IMR-90 (cell line): ENCODE measurements at regions not wholly inside any gene's neighbourhood (a gene's known extent, or its start where the extent isn't known, plus 50 kb on each side); places are given as distances from the start of the nearest gene placed in this dataset.

Experiments used
- ATAC-seq: fragments of 200-7000 bp; cut with Tn5 transposase; 2 replicates; pipeline ENCODE4 v1.9.1; 2020; ENCODE audit warnings: low read depth, mild to moderate bottlenecking, moderate library complexity
- BruUV-seq: library from RNA; stranded (reverse); fragments of 400-500 nt; replicated peaks from 2 replicates; lab custom pipeline; 2021; lab: Mats Ljungman, UMichigan
- CTCF ChIA-PET: fragments of 300-600 bp; formaldehyde crosslinking; extraction: SDS; loops from one replicate; lab custom pipeline; 2021; ENCODE audit warnings: antibody characterized with exemption; lab: Yijun Ruan, JAX
- POLR2A ChIA-PET: fragments of 300-600 bp; sonication (Branson Sonifier 250); formaldehyde crosslinking; loops from one replicate; lab custom pipeline; 2022; ENCODE audit warnings: antibody characterized with exemption; ENCODE audit not compliant: unreplicated experiment; lab: Charles Lee
- DNase-seq: peaks from one replicate; pipeline ENCODE4 v3.0.0; 2013
- H2AFZ ChIP-seq: replicated peaks from 2 replicates; pipeline ENCODE3; 2013; ENCODE audit warnings: low read length, mild to moderate bottlenecking; ENCODE audit not compliant: poor library complexity
- H2AK5ac ChIP-seq: 2 replicates; pipeline ENCODE4 v1.6.1; 2013; ENCODE audit warnings: low read depth, low read length, inconsistent platforms
- H2AK9ac ChIP-seq: replicated peaks from 2 replicates; pipeline ENCODE3; 2013; ENCODE audit warnings: mild to moderate bottlenecking, low read depth, low read length, moderate library complexity; ENCODE audit not compliant: poor library complexity
- H2BK120ac ChIP-seq: 2 replicates; pipeline ENCODE4 v1.6.1; 2013; ENCODE audit warnings: low read depth, low read length, inconsistent platforms
- H2BK15ac ChIP-seq: 3 replicates; pipeline ENCODE4 v1.6.1; 2013; ENCODE audit warnings: low read depth, low read length, inconsistent platforms
- H2BK20ac ChIP-seq: 2 replicates; pipeline ENCODE4 v1.6.1; 2013; ENCODE audit warnings: low read depth, mild to moderate bottlenecking, inconsistent platforms, low read length, moderate library complexity
- H2BK5ac ChIP-seq: 2 replicates; pipeline ENCODE4 v1.6.1; 2013; ENCODE audit warnings: mild to moderate bottlenecking, low read depth, low read length, inconsistent platforms; ENCODE audit not compliant: poor library complexity, severe bottlenecking
- H3K14ac ChIP-seq: replicated peaks from 2 replicates; pipeline ENCODE4 v1.6.1; 2013; ENCODE audit warnings: low read depth, low read length, inconsistent platforms
- H3K18ac ChIP-seq: 2 replicates; pipeline ENCODE4 v1.6.1; 2013; ENCODE audit warnings: low read depth, low read length, control low read depth
- H3K23ac ChIP-seq: 2 replicates; pipeline ENCODE4 v1.6.1; 2013; ENCODE audit warnings: low read depth, low read length, inconsistent platforms
- H3K27ac ChIP-seq: 2 replicates; pipeline ENCODE4 v1.5.1; 2013; ENCODE audit warnings: mild to moderate bottlenecking, control low read depth, low read length; ENCODE audit not compliant: insufficient read depth
- H3K27me3 ChIP-seq: 2 replicates; pipeline ENCODE4 v1.6.1; 2013; ENCODE audit warnings: low read length; ENCODE audit not compliant: control insufficient read depth, insufficient read depth
- H3K36me3 ChIP-seq: 2 replicates; pipeline ENCODE4 v1.6.1; 2013; ENCODE audit warnings: low read length, mixed read lengths; ENCODE audit not compliant: control insufficient read depth, insufficient read depth
- H3K4ac ChIP-seq: 2 replicates; pipeline ENCODE4 v1.6.1; 2013; ENCODE audit warnings: low read depth, low read length, inconsistent platforms
- H3K4me1 ChIP-seq: 2 replicates; pipeline ENCODE4 v1.6.1; 2013; ENCODE audit warnings: low read length, mixed read lengths; ENCODE audit not compliant: control insufficient read depth, insufficient read depth
- H3K4me2 ChIP-seq: 2 replicates; pipeline ENCODE4 v1.6.1; 2013; ENCODE audit warnings: low read depth, mild to moderate bottlenecking, control low read depth, low read length, moderate library complexity
- H3K4me3 ChIP-seq: 2 replicates; pipeline ENCODE4 v1.5.1; 2013; ENCODE audit warnings: low read depth, mild to moderate bottlenecking, control low read depth, low read length, moderate library complexity; ENCODE audit not compliant: insufficient read depth
- H3K56ac ChIP-seq: 2 replicates; pipeline ENCODE4 v1.6.1; 2013; ENCODE audit warnings: low read length, inconsistent platforms; ENCODE audit not compliant: insufficient read depth; ENCODE audit errors: extremely low read depth
- H3K79me1 ChIP-seq, 2 experiments: 2 replicates each; pipeline ENCODE4 v1.6.1; 2013; ENCODE audit warnings: low read length in 2 of 2, inconsistent platforms in 1 of 2, low read depth in 1 of 2
- H3K9ac ChIP-seq: 2 replicates; pipeline ENCODE4 v1.6.1; 2013; ENCODE audit warnings: low read depth, low read length, control low read depth
- H3K9me1 ChIP-seq: 2 replicates; pipeline ENCODE4 v1.6.1; 2013; ENCODE audit warnings: low read length, inconsistent platforms; ENCODE audit not compliant: insufficient read depth
- H3K9me3 ChIP-seq: 2 replicates; pipeline ENCODE4 v1.6.1; 2013; ENCODE audit warnings: low read length; ENCODE audit not compliant: control insufficient read depth, insufficient read depth
- H4K20me1 ChIP-seq: 2 replicates; pipeline ENCODE4 v1.6.1; 2013; ENCODE audit warnings: low read length, inconsistent platforms; ENCODE audit not compliant: insufficient read depth
- H4K5ac ChIP-seq: 2 replicates; pipeline ENCODE4 v1.6.1; 2013; ENCODE audit warnings: mild to moderate bottlenecking, low read depth, low read length, control low read depth
- H4K8ac ChIP-seq, 2 experiments: 2 replicates each; pipeline ENCODE4 v1.6.1; 2013; ENCODE audit warnings: low read depth in 2 of 2, low read length in 2 of 2, control low read depth in 1 of 2, inconsistent platforms in 1 of 2
- H4K91ac ChIP-seq: 2 replicates; pipeline ENCODE4 v1.6.1; 2013; ENCODE audit warnings: low read depth, low read length, inconsistent platforms; ENCODE audit not compliant: insufficient read depth
- BHLHE40 ChIP-seq: fragments of 150-350 bp; IDR thresholded peaks from 2 replicates; pipeline ENCODE4 v1.6.1; 2016; ENCODE audit warnings: mild to moderate bottlenecking, low read depth, low read length
- CEBPB ChIP-seq: IDR thresholded peaks from 2 replicates; pipeline ENCODE4 v1.6.1; 2012; ENCODE audit warnings: low read depth, low read length, improper control_type of control experiment
- CHD1 ChIP-seq: IDR thresholded peaks from 2 replicates; pipeline ENCODE4 v1.6.1; 2012; ENCODE audit warnings: low read depth, low read length, improper control_type of control experiment
- CTCF ChIP-seq: conservative IDR thresholded peaks from 2 replicates; pipeline ENCODE4 v1.5.1; 2012; ENCODE audit warnings: mild to moderate bottlenecking, low read depth, low read length, improper control_type of control experiment
- ELK1 ChIP-seq: fragments of 150-350 bp; IDR thresholded peaks from 2 replicates; pipeline ENCODE4 v1.6.1; 2016; ENCODE audit warnings: low read depth, mild to moderate bottlenecking, low read length, moderate library complexity, borderline replicate concordance
- FOS ChIP-seq: fragments of 150-350 bp; IDR thresholded peaks from 2 replicates; pipeline ENCODE4 v1.6.1; 2016; ENCODE audit warnings: low read depth, low read length
- MAFK ChIP-seq: IDR thresholded peaks from 2 replicates; pipeline ENCODE4 v1.6.1; 2012; ENCODE audit warnings: low read depth, low read length, improper control_type of control experiment
- MAZ ChIP-seq: IDR thresholded peaks from 2 replicates; pipeline ENCODE4 v1.6.1; 2012; ENCODE audit warnings: low read depth, mild to moderate bottlenecking, low read length, improper control_type of control experiment, moderate library complexity, borderline replicate concordance
- MXI1 ChIP-seq: IDR thresholded peaks from 2 replicates; pipeline ENCODE4 v1.6.1; 2012; ENCODE audit warnings: low read depth, mild to moderate bottlenecking, low read length, moderate library complexity, borderline replicate concordance
- NFE2L2 ChIP-seq: fragments of 150-350 bp; IDR thresholded peaks from 2 replicates; pipeline ENCODE4 v1.6.1; 2016; ENCODE audit warnings: low read depth, mild to moderate bottlenecking, low read length
- POLR2A ChIP-seq: IDR thresholded peaks from 2 replicates; pipeline ENCODE4 v1.6.1; 2012; ENCODE audit warnings: mild to moderate bottlenecking, low read depth, low read length
- RAD21 ChIP-seq: IDR thresholded peaks from 2 replicates; pipeline ENCODE4 v1.6.1; 2012; ENCODE audit warnings: low read length, improper control_type of control experiment
- RCOR1 ChIP-seq: IDR thresholded peaks from 2 replicates; pipeline ENCODE4 v1.6.1; 2012; ENCODE audit warnings: mild to moderate bottlenecking, low read length, improper control_type of control experiment; ENCODE audit not compliant: insufficient replicate concordance
- RFX5 ChIP-seq: IDR thresholded peaks from 2 replicates; pipeline ENCODE4 v1.8.0; 2012; ENCODE audit warnings: low read depth, mild to moderate bottlenecking, low read length, moderate library complexity
- SMC3 ChIP-seq: fragments of 150-350 bp; IDR thresholded peaks from 2 replicates; pipeline ENCODE4 v1.6.1; 2016; ENCODE audit warnings: low read depth, mild to moderate bottlenecking, antibody characterized with exemption, low read length, moderate library complexity
- USF2 ChIP-seq: fragments of 150-350 bp; IDR thresholded peaks from 2 replicates; pipeline ENCODE4 v1.6.1; 2017; ENCODE audit warnings: mild to moderate bottlenecking, antibody characterized with exemption, low read length, low read depth
- WGBS, 2 experiments: methylation state at CpG; one replicate each; pipeline versions ENCODE4 v1.1.5 to v1.1.7; 2013; ENCODE audit warnings: missing lambda C conversion rate in 2 of 2; ENCODE audit not compliant: insufficient read length in 1 of 2; ENCODE audit errors: extremely low coverage in 2 of 2; 5-methylcytosine and 5-hydroxymethylcytosine counted together
- dilution Hi-C: fragments of 300-500 bp; cut with HindIII; formaldehyde crosslinking; loops from one replicate; pipeline ENCODE4 v1.14.3; 2018; ENCODE audit warnings: low sequenced_read_pairs; ENCODE audit not compliant: unreplicated experiment
- in situ Hi-C: fragments of 300-500 bp; cut with MboI; formaldehyde crosslinking; loops from 3 replicates; pipeline ENCODE4 v1.14.3; 2019; ENCODE audit warnings: low sequenced_read_pairs, inconsistent platforms, mixed read lengths
- intact Hi-C: fragments of 100-400 bp; cut with micrococcal nuclease; formaldehyde crosslinking; loops from 2 replicates; pipeline ENCODE4 v1.10.0; 2022

DNA sequence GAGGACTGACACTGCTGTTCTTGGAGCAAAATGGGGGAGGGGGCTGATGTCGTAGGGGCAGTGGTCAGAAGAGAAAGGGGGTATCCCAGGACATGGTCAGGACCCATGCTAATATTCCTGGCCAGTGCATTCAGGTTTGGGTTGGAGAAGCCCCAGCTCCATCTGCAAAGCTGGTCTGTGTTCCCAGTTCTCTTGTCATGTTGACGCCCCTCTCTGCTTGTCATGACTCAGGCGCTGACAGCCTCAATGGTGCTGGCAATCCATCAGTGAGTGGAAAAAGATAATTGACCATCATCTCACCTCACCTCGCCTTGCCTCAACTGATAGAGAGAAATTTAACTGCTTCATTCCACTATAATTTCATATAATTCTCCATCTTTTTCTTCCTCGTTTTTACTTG, 283.1 kb upstream of the CADM1 start:
- intact Hi-C loops: no loop called here

More for the DNA sequence above, 283.1 kb upstream of the CADM1 start:
- H2AK5ac ChIP-seq: no peak overlapping the region
- no peak overlapping the region for H4K91ac ChIP-seq
- H3K27me3 ChIP-seq: no peaks in the 10 kb centered on the region
- dilution Hi-C loops: no loop called here
- ChIA-PET CTCF (no interaction called here), POLR2A (no interaction called here)
- H4K5ac ChIP-seq: no peak overlapping the region
- TF ChIP-seq POLR2A (no peak), ELK1 (no peak), MAFK (no peak), FOS (no peak), CHD1 (no peak), CTCF (no peak), RFX5 (no peak), CEBPB (no peak), NFE2L2 (no peak), MXI1 (no peak), MAZ (no peak), USF2 (no peak), SMC3 (no peak), BHLHE40 (no peak), RCOR1 (no peak), RAD21 (no peak)
- H3K27ac ChIP-seq: no peak overlapping the region
- H3K4me2 ChIP-seq: no peak overlapping the region
- H2BK15ac ChIP-seq: no peak overlapping the region
- peaks cover 1% of the 10 kb centered on the region; the same call in 1 of the 2 replicates for H3K9me3 ChIP-seq
- H2BK20ac ChIP-seq: no peak overlapping the region
- H2BK5ac ChIP-seq: no peak overlapping the region
- no peak overlapping the region for H2BK120ac ChIP-seq
- H3K36me3 ChIP-seq: no peaks in the 10 kb centered on the region
- no peak for DNase-seq
- H3K9ac ChIP-seq: no peak overlapping the region
- no peaks in the 10 kb centered on the region for H3K79me1 ChIP-seq
- no TSS peak for BruUV-seq
- no peak overlapping the region for H3K18ac ChIP-seq
- no peaks in the 10 kb centered on the region; the same call in 1 of the 2 replicates for H3K9me1 ChIP-seq
- H3K4me1 ChIP-seq: peaks cover 2% of the 10 kb centered on the region; the same call in 1 of the 2 replicates
- no peak overlapping the region for H3K4ac ChIP-seq
- no peak overlapping the region for H2AFZ ChIP-seq
- no peak overlapping the region for H3K14ac ChIP-seq
- H3K56ac ChIP-seq: no peak overlapping the region
- no peak overlapping the region for H3K4me3 ChIP-seq
- H2AK9ac ChIP-seq: no peak overlapping the region
- in situ Hi-C loops: no loop called here
- ATAC-seq: no peak
- no peaks in the 10 kb centered on the region for H4K20me1 ChIP-seq
- H3K23ac ChIP-seq: no peak overlapping the region
- WGBS, 2 experiments: 50% methylated on average over 1 of the region's 5 CpGs; no CpG with 5 or more reads in 1 of the 2 experiments
- H4K8ac ChIP-seq: no peak overlapping the region
